Ascending aorta (tissue), 2 donors: ENCODE measurements at regions not wholly inside any gene's neighbourhood (a gene's known extent, or its start where the extent isn't known, plus 50 kb on each side); places are given as distances from the start of the nearest gene placed in this dataset.
"Not testable (repeated sequence)": the region's sequence is repeated elsewhere in the genome, so short reads cannot be mapped to it uniquely, and the experiment has no call there.

Source experiments
- DNase-seq, 2 donors: peaks; one replicate each; pipeline ENCODE4 v3.0.0-alpha.2; 2019; ENCODE audit warnings: low spot score in 2 of 2
- H3K27ac ChIP-seq, 2 donors: fragments of 200-600 bp; sonication (generic); one replicate each; pipeline ENCODE4 v1.5.1; 2016 to 2017; ENCODE audit warnings: mild to moderate bottlenecking in 1 of 2
- H3K27me3 ChIP-seq: fragments of 200-600 bp; sonication (generic); one replicate; pipeline ENCODE4 v1.5.1; 2017
- H3K36me3 ChIP-seq, 2 donors: fragments of 200-600 bp; sonication (generic); one replicate each; pipeline ENCODE4 v1.5.1; 2016
- H3K4me1 ChIP-seq, 2 donors: fragments of 200-600 bp; sonication (generic); one replicate each; pipeline ENCODE4 v1.5.1; 2016 to 2017; ENCODE audit warnings: mild to moderate bottlenecking in 1 of 2
- H3K4me3 ChIP-seq, 2 donors: fragments of 200-600 bp; sonication (generic); one replicate each; pipeline ENCODE4 v1.5.1; 2016 to 2017; ENCODE audit warnings: mild to moderate bottlenecking in 1 of 2
- H3K9me3 ChIP-seq, 2 donors: fragments of 200-600 bp; sonication (generic); one replicate each; pipeline ENCODE4 v1.5.1; 2016
- CTCF ChIP-seq, 3 experiments: fragments of 200-600 bp in 2 of 3; fragments of 450-650 bp in 1 of 3; sonication (generic) in 2 of 3; IDR thresholded peaks; one replicate each; pipeline ENCODE4 v1.5.1; 2016 to 2019; ENCODE audit warnings: antibody characterized with exemption in 3 of 3, mild to moderate bottlenecking in 1 of 3, moderate library complexity in 1 of 3
- intact Hi-C: fragments of 100-400 bp; cut with DNase I; formaldehyde crosslinking; loops from one replicate; pipeline ENCODE4 v1.15.1; 2023

GRCh38 chr18:37844209-37844970 lies 278.8 kb upstream of the CELF4 start:
- H3K4me1 ChIP-seq: no peaks in the 10 kb centered on the region
- no peak for DNase-seq
- H3K36me3 ChIP-seq: no peaks in the 10 kb centered on the region
- H3K9me3 ChIP-seq: no peaks in the 10 kb centered on the region
- TF ChIP-seq CTCF (IDR thresholded peaks at IDR 0.05): no peak
- no peak overlapping the region for H3K27ac ChIP-seq
- H3K4me3 ChIP-seq: no peak overlapping the region
- no peaks in the 10 kb centered on the region for H3K27me3 ChIP-seq
- intact Hi-C loops: no loop called here

- Histone ChIP-seq H3K27me3 (no peaks in the 10 kb centered on the region), H3K36me3 (no peaks in the 10 kb centered on the region), H3K4me1 (no peaks in the 10 kb centered on the region), H3K9me3 (no peaks in the 10 kb centered on the region), H3K4me3 (no peak overlapping the region), H3K27ac (no peak overlapping the region)
- no peak for TF ChIP-seq CTCF (IDR thresholded peaks at IDR 0.05)
- intact Hi-C loops: no loop called here
- no peak for DNase-seq
Observed at GRCh38 chr18:37838083-37838482, 272.5 kb upstream of the CELF4 start.

- H3K27ac ChIP-seq: no peak overlapping the region
- no peaks in the 10 kb centered on the region for H3K27me3 ChIP-seq
- no peak overlapping the region for H3K4me3 ChIP-seq
- H3K4me1 ChIP-seq: no peaks in the 10 kb centered on the region
- DNase-seq: no peak
- intact Hi-C loops: no loop called here
- H3K36me3 ChIP-seq: no peaks in the 10 kb centered on the region
- no peak for TF ChIP-seq CTCF (IDR thresholded peaks at IDR 0.05)
- no peaks in the 10 kb centered on the region for H3K9me3 ChIP-seq
Observed at GRCh38 chr18:37836071-37836970, 270.7 kb upstream of the CELF4 start.

- H3K4me3 ChIP-seq, H3K4me1 ChIP-seq, H3K36me3 ChIP-seq, H3K9me3 ChIP-seq, H3K27me3 ChIP-seq, DNase-seq, H3K27ac ChIP-seq, intact Hi-C loops: not testable (repeated sequence)
Observed at GRCh38 chr18:37832010-37832695, 266.6 kb upstream of the CELF4 start.

- H3K9me3 ChIP-seq: no peaks in the 10 kb centered on the region
- no peaks in the 10 kb centered on the region for H3K4me1 ChIP-seq
- DNase-seq: no peak
- no peak overlapping the region for H3K27ac ChIP-seq
- no peaks in the 10 kb centered on the region for H3K36me3 ChIP-seq
- H3K27me3 ChIP-seq: no peaks in the 10 kb centered on the region
- TF ChIP-seq CTCF (IDR thresholded peaks at IDR 0.05): no peak
- H3K4me3 ChIP-seq: no peak overlapping the region
- intact Hi-C loops: no loop called here
Observed at GRCh38 chr18:37812961-37813360, 247.4 kb upstream of the CELF4 start.
